ENCODE measurements at regions not wholly inside any gene's neighbourhood (a gene's known extent, or its start where the extent isn't known, plus 50 kb on each side); places are given as distances from the start of the nearest gene placed in this dataset.

DNA sequence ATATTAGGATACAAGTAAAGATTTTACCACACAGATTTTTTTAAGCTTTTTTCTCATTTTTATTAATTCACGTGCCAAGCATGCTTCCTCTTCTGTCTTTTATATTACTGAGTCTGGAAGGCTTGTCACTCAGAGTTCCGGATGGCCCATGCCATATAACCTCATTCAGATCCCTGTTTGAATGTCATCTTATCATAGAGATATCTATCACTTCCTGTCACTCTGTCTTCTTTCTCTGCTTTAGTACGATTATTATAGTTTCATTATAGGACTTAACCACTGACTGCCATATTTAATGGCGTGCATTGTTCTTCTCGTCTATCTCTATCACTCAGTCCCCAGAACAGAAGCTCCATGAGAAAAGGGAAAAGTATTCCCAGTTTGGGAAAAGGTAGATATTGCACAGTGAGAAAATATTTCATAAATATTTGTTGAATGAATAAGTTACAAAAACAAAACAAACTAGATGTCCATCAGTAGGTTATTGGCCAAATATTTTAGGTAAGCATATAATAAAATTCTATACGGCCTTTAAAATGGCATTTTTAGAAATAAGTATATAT, 296.9 kb upstream of the GOT2 start:
- TF ChIP-seq, protein P1, sequence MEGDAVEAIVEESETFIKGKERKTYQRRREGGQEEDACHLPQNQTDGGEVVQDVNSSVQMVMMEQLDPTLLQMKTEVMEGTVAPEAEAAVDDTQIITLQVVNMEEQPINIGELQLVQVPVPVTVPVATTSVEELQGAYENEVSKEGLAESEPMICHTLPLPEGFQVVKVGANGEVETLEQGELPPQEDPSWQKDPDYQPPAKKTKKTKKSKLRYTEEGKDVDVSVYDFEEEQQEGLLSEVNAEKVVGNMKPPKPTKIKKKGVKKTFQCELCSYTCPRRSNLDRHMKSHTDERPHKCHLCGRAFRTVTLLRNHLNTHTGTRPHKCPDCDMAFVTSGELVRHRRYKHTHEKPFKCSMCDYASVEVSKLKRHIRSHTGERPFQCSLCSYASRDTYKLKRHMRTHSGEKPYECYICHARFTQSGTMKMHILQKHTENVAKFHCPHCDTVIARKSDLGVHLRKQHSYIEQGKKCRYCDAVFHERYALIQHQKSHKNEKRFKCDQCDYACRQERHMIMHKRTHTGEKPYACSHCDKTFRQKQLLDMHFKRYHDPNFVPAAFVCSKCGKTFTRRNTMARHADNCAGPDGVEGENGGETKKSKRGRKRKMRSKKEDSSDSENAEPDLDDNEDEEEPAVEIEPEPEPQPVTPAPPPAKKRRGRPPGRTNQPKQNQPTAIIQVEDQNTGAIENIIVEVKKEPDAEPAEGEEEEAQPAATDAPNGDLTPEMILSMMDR (IDR thresholded peaks at IDR 0.05 in 8 of 11, conservative IDR thresholded peaks at IDR 0.05 in 3 of 11) = no peak
- TF ChIP-seq POLR2A (IDR thresholded peaks at IDR 0.05) = no peak
- TF ChIP-seq POLR2AphosphoS5 (IDR thresholded peaks at IDR 0.05) = no peak
